ENCODE measurements at regions not wholly inside any gene's neighbourhood (a gene's known extent, or its start where the extent isn't known, plus 50 kb on each side); places are given as distances from the start of the nearest gene placed in this dataset.

GRCh38 chr6:120736740-120737139 is 597.5 kb downstream of the TBC1D32 start:
- Histone ChIP-seq H3K27me3 (no peaks in the 10 kb centered on the region), H3K9me3 (peaks cover 0 to 4% (median 0%) of the 10 kb centered on the region in 4 donors), H3K36me3 (no peaks in the 10 kb centered on the region), H3K4me1 (no peaks in the 10 kb centered on the region), H3K27ac (no peak overlapping the region), H3K4me3 (no peak overlapping the region)
- no peak for TF ChIP-seq POLR2AphosphoS5 (IDR thresholded peaks at IDR 0.05)
- TF ChIP-seq POLR2A (IDR thresholded peaks at IDR 0.05) = no peak
- no peak for TF ChIP-seq EP300 (IDR thresholded peaks at IDR 0.05)
- TF ChIP-seq CTCF (IDR thresholded peaks at IDR 0.05) = no peak
- WGBS, 2 donors = 96 to 97% methylated on average over 2 of the region's 2 CpGs
- no peak for DNase-seq
- intact Hi-C loops (cut with DNase I) = no loop called here

DNA sequence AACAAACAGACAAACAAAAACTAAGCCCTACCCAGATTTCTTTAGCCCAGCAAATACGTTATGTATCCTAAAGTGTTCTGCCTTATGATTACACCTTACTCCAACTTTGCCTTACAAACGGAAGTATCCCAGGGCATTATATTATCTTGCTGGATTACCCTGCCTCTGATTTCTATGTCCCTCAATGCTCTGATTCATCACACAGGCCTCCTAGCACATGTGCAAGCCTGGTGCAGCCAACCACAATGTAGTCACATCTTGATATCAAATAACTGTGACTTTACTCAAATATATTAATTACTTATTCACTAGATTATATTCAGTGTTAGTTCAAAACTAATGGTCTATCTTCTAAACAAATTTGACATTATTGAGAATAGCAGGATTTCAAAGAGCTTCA is 598.6 kb downstream of the TBC1D32 start:
- H3K9me3 ChIP-seq = peaks cover 0 to 4% (median 0%) of the 10 kb centered on the region in 4 donors
- no peak for DNase-seq
- no peaks in the 10 kb centered on the region for H3K27me3 ChIP-seq
- no peak overlapping the region for H3K4me3 ChIP-seq
- TF ChIP-seq EP300 (IDR thresholded peaks at IDR 0.05) (no peak), CTCF (IDR thresholded peaks at IDR 0.05) (no peak), POLR2A (IDR thresholded peaks at IDR 0.05) (no peak), POLR2AphosphoS5 (IDR thresholded peaks at IDR 0.05) (no peak)
- intact Hi-C loops (cut with DNase I) = no loop called here
- H3K36me3 ChIP-seq = no peaks in the 10 kb centered on the region
- 70 to 81% methylated on average over 2 of the region's 2 CpGs for WGBS, 2 donors
- no peak overlapping the region for H3K27ac ChIP-seq
- no peaks in the 10 kb centered on the region for H3K4me1 ChIP-seq

DNA sequence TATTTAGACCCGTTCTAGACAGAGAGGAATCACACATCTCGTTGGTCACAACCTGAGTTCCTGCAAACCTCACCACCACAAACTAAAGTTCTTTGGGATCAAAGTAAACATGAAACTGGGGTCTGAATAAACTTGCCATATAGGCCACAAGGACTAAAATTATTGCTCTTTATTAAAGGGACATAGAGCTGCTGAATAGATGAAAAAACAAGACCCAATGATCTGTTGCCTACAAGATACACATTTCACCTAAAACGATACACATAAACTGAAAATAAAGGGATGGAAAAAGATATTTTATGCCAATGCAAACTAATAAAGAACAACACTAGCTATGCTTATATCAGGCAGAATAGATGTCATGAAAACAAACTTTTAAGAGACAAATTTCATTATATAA is 623.0 kb downstream of the TBC1D32 start:
- Histone ChIP-seq H3K4me3 (no peak overlapping the region), H3K4me1 (no peaks in the 10 kb centered on the region), H3K9me3 (no peaks in the 10 kb centered on the region), H3K27ac (no peak overlapping the region), H3K36me3 (no peaks in the 10 kb centered on the region), H3K27me3 (no peaks in the 10 kb centered on the region)
- WGBS, 2 donors = 84 to 87% methylated on average over 3 of the region's 3 CpGs
- no peak for DNase-seq
- intact Hi-C loops (cut with DNase I) = no loop called here
- TF ChIP-seq POLR2A (IDR thresholded peaks at IDR 0.05) = no peak
- no peak for TF ChIP-seq POLR2AphosphoS5 (IDR thresholded peaks at IDR 0.05)
- TF ChIP-seq CTCF (IDR thresholded peaks at IDR 0.05) = no peak
- no peak for TF ChIP-seq EP300 (IDR thresholded peaks at IDR 0.05)

- Histone ChIP-seq H3K27me3 (no peaks in the 10 kb centered on the region), H3K36me3 (no peaks in the 10 kb centered on the region), H3K4me1 (no peaks in the 10 kb centered on the region), H3K9me3 (no peaks in the 10 kb centered on the region), H3K4me3 (no peak overlapping the region), H3K27ac (no peak overlapping the region)
- no peak for TF ChIP-seq POLR2AphosphoS5 (IDR thresholded peaks at IDR 0.05)
- TF ChIP-seq EP300 (IDR thresholded peaks at IDR 0.05) = no peak
- TF ChIP-seq POLR2A (IDR thresholded peaks at IDR 0.05) = no peak
- no peak for TF ChIP-seq CTCF (IDR thresholded peaks at IDR 0.05)
- no peak for DNase-seq
- 69 to 71% methylated on average over 4 of the region's 4 CpGs for WGBS, 2 donors
- intact Hi-C loops (cut with DNase I) = no loop called here
These were observed 634.3 kb downstream of the TBC1D32 start for GRCh38 chr6:120700001-120700400.

DNA sequence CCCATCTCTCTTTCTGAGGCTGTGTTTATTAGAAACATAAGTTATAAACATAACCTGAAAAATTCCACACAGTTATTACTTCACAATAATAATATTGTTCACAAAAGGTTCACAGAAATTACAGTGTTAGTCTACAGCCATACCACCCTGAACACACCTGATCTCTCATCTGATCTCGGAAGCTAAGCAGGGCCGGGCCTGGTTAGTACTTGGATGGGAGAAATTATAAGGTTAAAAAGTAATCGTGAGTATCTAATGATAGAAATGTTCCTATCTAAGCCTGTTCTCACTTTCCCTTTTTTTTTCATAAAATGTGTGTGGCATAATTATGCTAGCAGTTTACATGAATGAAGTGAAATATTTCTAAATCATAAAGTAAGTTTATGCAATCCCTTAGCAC is 647.8 kb downstream of the TBC1D32 start:
- H3K27ac ChIP-seq = no peak overlapping the region
- intact Hi-C loops (cut with DNase I) = no loop called here
- TF ChIP-seq EP300 (IDR thresholded peaks at IDR 0.05) (no peak), POLR2A (IDR thresholded peaks at IDR 0.05) (no peak), CTCF (IDR thresholded peaks at IDR 0.05) (no peak), POLR2AphosphoS5 (IDR thresholded peaks at IDR 0.05) (no peak)
- no peaks in the 10 kb centered on the region for H3K4me1 ChIP-seq
- 89% methylated on average over 3 of the region's 3 CpGs for WGBS, 2 donors
- no peak overlapping the region for H3K4me3 ChIP-seq
- no peak for DNase-seq
- H3K27me3 ChIP-seq = no peaks in the 10 kb centered on the region
- H3K36me3 ChIP-seq = no peaks in the 10 kb centered on the region
- H3K9me3 ChIP-seq = no peaks in the 10 kb centered on the region

All from sigmoid colon (tissue), 6 donors.